NCI-H1105 (cell line): ENCODE measurements at regions not wholly inside any gene's neighbourhood (a gene's known extent, or its start where the extent isn't known, plus 50 kb on each side); places are given as distances from the start of the nearest gene placed in this dataset.

Experiments
- DNase-seq: peaks from one replicate; lab custom pipeline; 2025; lab: John Stamatoyannopoulos, UW

- no peak for DNase-seq
Measured at GRCh38 chr11:27770576-27770975, 70.3 kb upstream of the BDNF start.

DNA sequence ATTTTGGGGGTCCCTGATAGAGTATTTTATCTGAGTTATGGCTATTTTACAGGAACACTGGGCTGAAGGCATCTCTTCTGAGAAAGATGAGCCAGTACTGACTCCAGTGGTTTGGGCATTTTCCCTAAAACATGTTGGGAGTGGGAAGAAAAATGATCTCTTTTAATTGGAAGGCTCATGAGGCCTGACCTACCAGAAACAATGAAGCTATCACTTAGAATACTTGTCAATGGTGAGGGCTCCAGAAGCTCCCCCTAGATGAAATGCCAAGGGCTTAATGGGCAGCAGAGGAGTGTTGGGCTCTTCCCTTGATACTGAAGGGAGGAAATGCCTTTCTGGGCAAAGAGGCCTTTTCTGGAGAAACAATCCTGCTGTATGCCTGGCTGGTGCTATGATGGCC, 63.5 kb upstream of the BDNF start:
- no peak for DNase-seq

DNA sequence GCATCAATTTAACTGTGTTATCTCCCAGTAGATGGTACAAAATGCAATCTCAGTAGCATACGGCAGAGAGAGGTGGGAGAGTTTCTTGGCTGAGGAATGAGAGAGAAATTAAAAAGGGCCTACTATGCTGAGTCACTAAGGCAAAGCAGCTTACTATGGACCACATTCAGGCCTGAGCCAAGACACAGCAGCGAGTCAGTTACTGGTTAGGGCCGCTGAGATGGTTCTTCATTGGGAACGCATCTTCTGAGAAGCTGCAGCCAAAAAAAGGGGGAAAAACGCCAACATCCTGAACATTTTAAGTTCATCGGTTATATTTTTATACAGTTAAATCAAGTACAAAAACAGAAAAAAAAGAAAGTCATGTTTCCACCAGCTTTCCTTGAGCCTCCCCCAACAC, 61.1 kb upstream of the BDNF start:
- DNase-seq = no peak

GRCh38 chr11:27757953-27758352, 57.7 kb upstream of the BDNF start:
- no peak for DNase-seq

DNA sequence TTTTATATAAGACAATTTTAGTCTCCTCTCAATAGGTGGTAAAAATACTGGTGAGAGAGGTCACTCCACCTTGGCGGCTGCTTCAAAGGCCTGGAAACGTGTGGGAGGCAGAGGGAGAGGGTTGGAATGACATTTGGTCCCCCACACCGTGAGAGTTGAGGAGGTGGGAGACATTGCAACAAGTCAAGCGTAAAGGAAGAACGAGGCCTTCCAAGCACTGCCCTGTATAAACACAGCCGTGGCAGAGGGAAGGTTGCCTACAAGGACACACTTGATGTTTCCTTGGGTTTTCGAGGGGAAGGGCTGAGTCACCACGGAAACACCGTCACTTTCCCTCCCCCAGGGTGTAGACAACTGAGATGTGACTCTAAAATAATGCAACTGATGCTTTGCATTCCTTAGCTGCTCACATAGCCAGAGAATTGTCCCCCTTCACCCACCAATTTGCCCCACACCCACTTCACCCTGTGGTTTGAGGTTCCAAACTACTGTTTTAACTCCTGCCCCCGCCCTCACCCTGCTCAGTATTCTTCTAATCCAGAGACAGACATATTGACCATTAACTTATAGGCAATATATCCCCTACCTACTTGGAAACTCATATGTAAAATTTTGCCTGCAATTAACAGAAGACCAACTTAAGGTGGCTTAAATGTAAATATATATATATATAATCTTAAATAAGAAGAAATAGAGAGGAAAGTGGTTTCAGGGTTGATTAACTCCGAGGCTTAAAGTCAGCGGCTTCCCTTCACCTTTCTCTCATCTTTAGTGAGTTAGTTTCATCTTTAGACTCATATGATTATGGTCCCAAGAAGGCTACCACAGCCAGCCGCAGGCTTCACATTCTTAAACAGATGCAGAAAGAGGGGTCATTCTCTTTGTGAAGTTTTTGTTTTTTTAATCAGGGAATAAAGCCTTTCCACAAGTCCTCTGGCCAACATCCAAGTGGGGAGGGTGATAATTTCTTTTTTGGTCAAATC, 54.1 kb upstream of the BDNF start:
- no peak for DNase-seq
